GM12892 (cell line): ENCODE measurements at regions not wholly inside any gene's neighbourhood (a gene's known extent, or its start where the extent isn't known, plus 50 kb on each side); places are given as distances from the start of the nearest gene placed in this dataset.

Experiments used
- POLR2A ChIP-seq: IDR thresholded peaks from 2 replicates; pipeline ENCODE4 v1.6.1; 2011; ENCODE audit warnings: low read depth, low read length, control low read depth
- POLR2AphosphoS5 ChIP-seq: IDR thresholded peaks from 2 replicates; pipeline ENCODE4 v1.6.1; 2011; ENCODE audit warnings: low read depth, low read length, control low read depth
- TAF1 ChIP-seq: IDR thresholded peaks from 2 replicates; pipeline ENCODE4 v1.6.1; 2011; ENCODE audit warnings: low read depth, mild to moderate bottlenecking, control low read depth, low read length, borderline replicate concordance

GRCh38 chr16:79485020-79485419 is 115.5 kb downstream of the MAF start:
- no peak for TF ChIP-seq POLR2A
- TF ChIP-seq POLR2AphosphoS5, result no peak
- no peak for TF ChIP-seq TAF1
